ENCODE measurements at regions not wholly inside any gene's neighbourhood (a gene's known extent, or its start where the extent isn't known, plus 50 kb on each side); places are given as distances from the start of the nearest gene placed in this dataset.
A peak's percentile ranks its signal among the peaks of the same experiment; 100 is the strongest.

- peak; percentile 52 for DNase-seq (ENCODE audit: low read depth)
- TF ChIP-seq, protein P1, sequence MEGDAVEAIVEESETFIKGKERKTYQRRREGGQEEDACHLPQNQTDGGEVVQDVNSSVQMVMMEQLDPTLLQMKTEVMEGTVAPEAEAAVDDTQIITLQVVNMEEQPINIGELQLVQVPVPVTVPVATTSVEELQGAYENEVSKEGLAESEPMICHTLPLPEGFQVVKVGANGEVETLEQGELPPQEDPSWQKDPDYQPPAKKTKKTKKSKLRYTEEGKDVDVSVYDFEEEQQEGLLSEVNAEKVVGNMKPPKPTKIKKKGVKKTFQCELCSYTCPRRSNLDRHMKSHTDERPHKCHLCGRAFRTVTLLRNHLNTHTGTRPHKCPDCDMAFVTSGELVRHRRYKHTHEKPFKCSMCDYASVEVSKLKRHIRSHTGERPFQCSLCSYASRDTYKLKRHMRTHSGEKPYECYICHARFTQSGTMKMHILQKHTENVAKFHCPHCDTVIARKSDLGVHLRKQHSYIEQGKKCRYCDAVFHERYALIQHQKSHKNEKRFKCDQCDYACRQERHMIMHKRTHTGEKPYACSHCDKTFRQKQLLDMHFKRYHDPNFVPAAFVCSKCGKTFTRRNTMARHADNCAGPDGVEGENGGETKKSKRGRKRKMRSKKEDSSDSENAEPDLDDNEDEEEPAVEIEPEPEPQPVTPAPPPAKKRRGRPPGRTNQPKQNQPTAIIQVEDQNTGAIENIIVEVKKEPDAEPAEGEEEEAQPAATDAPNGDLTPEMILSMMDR (IDR thresholded peaks at IDR 0.05; ENCODE audit: insufficient read depth, low read depth, low read length, missing control alignments): peak; percentile 65
- H3K4me3 ChIP-seq (ENCODE audit: low read length): no peak overlapping the region
These were observed 256.9 kb upstream of the NFE2L3 start for GRCh38 chr7:25894902-25895791.

DNA sequence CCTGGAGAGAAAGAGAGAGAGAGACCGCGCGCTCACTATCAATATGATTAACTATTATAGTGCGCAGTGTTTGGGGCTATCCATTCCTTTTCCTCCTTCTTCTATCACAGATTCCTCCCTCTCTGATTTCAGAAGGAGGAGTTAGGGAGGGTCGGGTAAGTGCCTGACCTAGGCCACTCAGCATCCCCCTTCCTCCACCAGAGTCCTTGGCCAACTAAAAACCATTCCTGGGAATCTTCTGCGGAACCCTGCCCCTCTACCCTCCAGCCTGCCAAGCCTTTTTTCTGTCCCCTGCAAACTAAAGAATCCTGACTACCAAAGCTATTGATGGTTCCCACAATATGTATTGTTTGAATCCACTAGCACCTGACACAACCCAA, 256.2 kb upstream of the NFE2L3 start:
- no peak overlapping the region for H3K4me3 ChIP-seq (ENCODE audit: low read length)
- DNase-seq (ENCODE audit: low read depth): no peak
- TF ChIP-seq, protein P1 (IDR thresholded peaks at IDR 0.05; ENCODE audit: insufficient read depth, low read depth, low read length, missing control alignments): no peak

- DNase-seq (ENCODE audit: low read depth): no peak
- H3K4me3 ChIP-seq (ENCODE audit: low read length): no peak overlapping the region
- TF ChIP-seq, protein P1 (IDR thresholded peaks at IDR 0.05; ENCODE audit: insufficient read depth, low read depth, low read length, missing control alignments): no peak
These were observed 254.7 kb upstream of the NFE2L3 start for GRCh38 chr7:25897261-25897782.

GRCh38 chr7:25900245-25900644, 251.8 kb upstream of the NFE2L3 start:
- H3K4me3 ChIP-seq (ENCODE audit: low read length): no peak overlapping the region
- TF ChIP-seq, protein P1 (IDR thresholded peaks at IDR 0.05; ENCODE audit: insufficient read depth, low read depth, low read length, missing control alignments): no peak
- DNase-seq (ENCODE audit: low read depth): no peak

GRCh38 chr7:25900877-25901276, 251.1 kb upstream of the NFE2L3 start:
- no peak overlapping the region for H3K4me3 ChIP-seq (ENCODE audit: low read length)
- no peak for DNase-seq (ENCODE audit: low read depth)
- TF ChIP-seq, protein P1 (IDR thresholded peaks at IDR 0.05; ENCODE audit: insufficient read depth, low read depth, low read length, missing control alignments): no peak

DNA sequence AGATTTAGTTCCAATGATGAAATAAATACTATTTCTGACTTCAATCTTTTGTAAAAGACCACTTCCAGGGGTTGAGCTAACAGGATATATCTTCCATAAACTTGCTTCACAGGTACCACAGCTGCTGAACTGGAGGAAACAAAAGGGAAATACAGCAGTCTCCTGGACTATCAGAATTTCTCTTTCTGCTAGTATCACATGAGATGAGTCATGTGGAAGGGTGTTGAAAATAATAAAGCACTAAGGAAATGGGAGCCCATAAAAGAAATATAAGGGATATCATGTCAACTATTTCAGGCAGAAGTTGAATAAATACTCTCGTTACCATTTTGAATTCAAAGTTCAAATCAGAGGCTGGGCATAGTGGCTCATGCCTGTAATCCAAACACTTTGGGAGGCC, 250.3 kb upstream of the NFE2L3 start:
- H3K4me3 ChIP-seq (ENCODE audit: low read length): no peak overlapping the region
- TF ChIP-seq, protein P1 (IDR thresholded peaks at IDR 0.05; ENCODE audit: insufficient read depth, low read depth, low read length, missing control alignments): no peak
- peak; percentile 8 for DNase-seq (ENCODE audit: low read depth)
